ENCODE measurements at regions not wholly inside any gene's neighbourhood (a gene's known extent, or its start where the extent isn't known, plus 50 kb on each side); places are given as distances from the start of the nearest gene placed in this dataset.

GRCh38 chr10:108716352-108716751 is 1207.0 kb downstream of the XPNPEP1 start:
- ChIA-PET POLR2A (no interaction called here), CTCF (no interaction called here)
- H3K4me1 Mint-ChIP-seq (ENCODE audit: insufficient read depth, unreplicated experiment) = no peaks in the 10 kb centered on the region
- H3K4me3 Mint-ChIP-seq (ENCODE audit: unreplicated experiment) = no peak overlapping the region
- H3K27ac Mint-ChIP-seq (ENCODE audit: low read depth, unreplicated experiment) = no peak overlapping the region
- TF ChIP-seq, protein P1, sequence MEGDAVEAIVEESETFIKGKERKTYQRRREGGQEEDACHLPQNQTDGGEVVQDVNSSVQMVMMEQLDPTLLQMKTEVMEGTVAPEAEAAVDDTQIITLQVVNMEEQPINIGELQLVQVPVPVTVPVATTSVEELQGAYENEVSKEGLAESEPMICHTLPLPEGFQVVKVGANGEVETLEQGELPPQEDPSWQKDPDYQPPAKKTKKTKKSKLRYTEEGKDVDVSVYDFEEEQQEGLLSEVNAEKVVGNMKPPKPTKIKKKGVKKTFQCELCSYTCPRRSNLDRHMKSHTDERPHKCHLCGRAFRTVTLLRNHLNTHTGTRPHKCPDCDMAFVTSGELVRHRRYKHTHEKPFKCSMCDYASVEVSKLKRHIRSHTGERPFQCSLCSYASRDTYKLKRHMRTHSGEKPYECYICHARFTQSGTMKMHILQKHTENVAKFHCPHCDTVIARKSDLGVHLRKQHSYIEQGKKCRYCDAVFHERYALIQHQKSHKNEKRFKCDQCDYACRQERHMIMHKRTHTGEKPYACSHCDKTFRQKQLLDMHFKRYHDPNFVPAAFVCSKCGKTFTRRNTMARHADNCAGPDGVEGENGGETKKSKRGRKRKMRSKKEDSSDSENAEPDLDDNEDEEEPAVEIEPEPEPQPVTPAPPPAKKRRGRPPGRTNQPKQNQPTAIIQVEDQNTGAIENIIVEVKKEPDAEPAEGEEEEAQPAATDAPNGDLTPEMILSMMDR (IDR thresholded peaks at IDR 0.05; ENCODE audit: unreplicated experiment) = no peak
- H3K27me3 Mint-ChIP-seq (ENCODE audit: insufficient read depth, unreplicated experiment) = no peaks in the 10 kb centered on the region
- H3K36me3 Mint-ChIP-seq (ENCODE audit: insufficient read depth, unreplicated experiment) = no peaks in the 10 kb centered on the region
- BruUV-seq (replicated peaks) = no TSS peak
- peaks cover 19% of the 10 kb centered on the region for H3K9me3 Mint-ChIP-seq (ENCODE audit: unreplicated experiment)
- no peak for DNase-seq (ENCODE audit: unreplicated experiment)
- intact Hi-C loops (cut with micrococcal nuclease) = no loop called here

GRCh38 chr10:108709927-108710722 is 1213.2 kb downstream of the XPNPEP1 start:
- POLR2A ChIA-PET = no interaction called here
- DNase-seq (ENCODE audit: unreplicated experiment) = no peak
- intact Hi-C loops (cut with micrococcal nuclease) = no loop called here
- H3K27me3 Mint-ChIP-seq (ENCODE audit: insufficient read depth, unreplicated experiment) = no peaks in the 10 kb centered on the region
- H3K36me3 Mint-ChIP-seq (ENCODE audit: insufficient read depth, unreplicated experiment) = no peaks in the 10 kb centered on the region
- CTCF ChIA-PET = no interaction called here
- BruUV-seq (replicated peaks) = no TSS peak
- peaks cover 10% of the 10 kb centered on the region for H3K9me3 Mint-ChIP-seq (ENCODE audit: unreplicated experiment)
- H3K4me1 Mint-ChIP-seq (ENCODE audit: insufficient read depth, unreplicated experiment) = no peaks in the 10 kb centered on the region
- no peak overlapping the region for H3K4me3 Mint-ChIP-seq (ENCODE audit: unreplicated experiment)
- TF ChIP-seq, protein P1 (IDR thresholded peaks at IDR 0.05; ENCODE audit: unreplicated experiment) = no peak
- H3K27ac Mint-ChIP-seq (ENCODE audit: low read depth, unreplicated experiment) = peak overlapping the region; percentile 58

- DNase-seq (ENCODE audit: unreplicated experiment) = no peak
- no peaks in the 10 kb centered on the region for H3K27me3 Mint-ChIP-seq (ENCODE audit: insufficient read depth, unreplicated experiment)
- peaks cover 1% of the 10 kb centered on the region for H3K9me3 Mint-ChIP-seq (ENCODE audit: unreplicated experiment)
- ChIA-PET POLR2A (no interaction called here), CTCF (no interaction called here)
- TF ChIP-seq, protein P1 (IDR thresholded peaks at IDR 0.05; ENCODE audit: unreplicated experiment) = no peak
- H3K4me3 Mint-ChIP-seq (ENCODE audit: unreplicated experiment) = no peak overlapping the region
- H3K4me1 Mint-ChIP-seq (ENCODE audit: insufficient read depth, unreplicated experiment) = no peaks in the 10 kb centered on the region
- H3K36me3 Mint-ChIP-seq (ENCODE audit: insufficient read depth, unreplicated experiment) = no peaks in the 10 kb centered on the region
- H3K27ac Mint-ChIP-seq (ENCODE audit: low read depth, unreplicated experiment) = no peak overlapping the region
- intact Hi-C loops (cut with micrococcal nuclease) = no loop called here
- BruUV-seq (replicated peaks) = no TSS peak
Observed at GRCh38 chr10:108708363-108708762, 1214.9 kb downstream of the XPNPEP1 start.

DNA sequence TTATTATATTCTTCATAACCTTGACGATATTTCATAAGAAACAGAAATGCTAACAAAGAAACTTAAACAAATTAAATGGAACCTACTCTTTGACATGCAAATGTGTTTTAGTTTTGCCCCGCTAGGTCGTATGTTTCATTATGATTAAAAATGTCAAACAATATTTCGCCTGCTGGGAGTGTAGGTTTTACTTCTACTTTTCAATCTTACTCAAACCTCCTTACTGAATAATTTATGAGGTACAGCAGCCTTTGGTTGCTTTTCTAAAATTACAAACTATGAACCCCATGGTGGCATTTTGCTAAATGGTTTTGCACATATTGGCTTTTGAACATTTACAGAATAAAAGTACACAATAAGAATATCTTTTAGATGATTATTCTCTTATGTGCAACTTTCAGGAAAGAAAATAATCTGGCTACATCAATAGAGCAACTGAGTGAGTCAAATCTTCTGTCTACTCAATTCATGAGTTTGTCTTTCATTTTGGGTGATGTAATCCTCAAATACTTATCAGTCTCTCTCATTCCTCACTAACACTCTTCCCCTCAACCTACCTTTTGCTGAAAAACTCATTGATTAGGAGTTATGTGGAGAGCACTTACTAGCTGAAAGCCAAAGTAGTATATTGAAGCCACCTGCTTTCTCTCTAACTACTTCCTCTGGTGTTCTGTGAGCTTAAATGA is 1226.4 kb downstream of the XPNPEP1 start:
- Mint-ChIP-seq H3K4me1 (ENCODE audit: insufficient read depth, unreplicated experiment) (no peaks in the 10 kb centered on the region), H3K27me3 (ENCODE audit: insufficient read depth, unreplicated experiment) (no peaks in the 10 kb centered on the region), H3K9me3 (ENCODE audit: unreplicated experiment) (no peaks in the 10 kb centered on the region), H3K27ac (ENCODE audit: low read depth, unreplicated experiment) (no peak overlapping the region), H3K36me3 (ENCODE audit: insufficient read depth, unreplicated experiment) (no peaks in the 10 kb centered on the region), H3K4me3 (ENCODE audit: unreplicated experiment) (no peak overlapping the region)
- intact Hi-C loops (cut with micrococcal nuclease) = no loop called here
- BruUV-seq (replicated peaks) = no TSS peak
- CTCF ChIA-PET = no interaction called here
- POLR2A ChIA-PET = no interaction called here
- TF ChIP-seq, protein P1 (IDR thresholded peaks at IDR 0.05; ENCODE audit: unreplicated experiment) = no peak
- no peak for DNase-seq (ENCODE audit: unreplicated experiment)

Data from MCF 10A (cell line).